ENCODE measurements at regions not wholly inside any gene's neighbourhood (a gene's known extent, or its start where the extent isn't known, plus 50 kb on each side); places are given as distances from the start of the nearest gene placed in this dataset.
A peak's percentile ranks its signal among the peaks of the same experiment; 100 is the strongest.

- intact Hi-C loops (cut with micrococcal nuclease), result loop anchor here (1.0 to 10.0 kb wide), 2 partner anchors 17 to 338 kb away; partner anchors contain the start of gene BCR (in 1 of the 2)
- Histone ChIP-seq H3K4me1 (ENCODE audit: control insufficient read depth in 2 of 2, insufficient read depth in 2 of 2, low read length in 2 of 2) (peaks cover 5 to 7% of the 10 kb centered on the region in 2 donors), H3K4me3 (ENCODE audit: low read length) (no peak overlapping the region), H3K27ac (ENCODE audit: low read depth, low read length) (no peak overlapping the region), H3K9me3 (ENCODE audit: control insufficient read depth in 2 of 3, low read length in 3 of 3) (no peaks in the 10 kb centered on the region), H3K27me3 (ENCODE audit: control insufficient read depth in 2 of 2, insufficient read depth in 2 of 2, low read length in 2 of 2) (peaks cover 0 to 6% of the 10 kb centered on the region in 2 donors), H3K36me3 (ENCODE audit: control insufficient read depth in 2 of 3, insufficient read depth in 3 of 3, low read length in 3 of 3) (no peaks in the 10 kb centered on the region)
- CTCF ChIA-PET, result no interaction called here
- Mint-ChIP-seq H3K27ac (peak overlapping the region in 1 of 9 donors; percentile 12), H3K4me1 (peaks cover 0 to 7% (median 4%) of the 10 kb centered on the region in 7 donors), H3K9me3 (no peaks in the 10 kb centered on the region), H3K4me3 (peak overlapping the region in 7 of 10 donors; percentile 32 to 78 (median 66)), H3K36me3 (no peaks in the 10 kb centered on the region), H3K27me3 (peaks cover 19 to 46% (median 24%) of the 10 kb centered on the region in 5 donors)
- no peak for DNase-seq
- no peak for ATAC-seq
- POLR2A ChIA-PET, result no interaction called here
Observed at GRCh38 chr22:23522623-23523251, 57.4 kb downstream of the IGLL1 start.

- peak overlapping the region; percentile 9 for H3K4me3 ChIP-seq (ENCODE audit: low read length)
- POLR2A ChIA-PET, result no interaction called here
Observed at GRCh38 chr22:23521441-23522113, 58.5 kb downstream of the IGLL1 start.

GRCh38 chr22:23520863-23521440, 59.1 kb downstream of the IGLL1 start:
- Histone ChIP-seq H3K27me3 (ENCODE audit: control insufficient read depth in 2 of 2, insufficient read depth in 2 of 2, low read length in 2 of 2) (peaks cover 0 to 6% of the 10 kb centered on the region in 2 donors), H3K4me1 (ENCODE audit: control insufficient read depth in 2 of 2, insufficient read depth in 2 of 2, low read length in 2 of 2) (peaks cover 5 to 7% of the 10 kb centered on the region in 2 donors), H3K27ac (ENCODE audit: low read depth, low read length) (no peak overlapping the region), H3K9me3 (ENCODE audit: control insufficient read depth in 2 of 3, low read length in 3 of 3) (no peaks in the 10 kb centered on the region), H3K36me3 (ENCODE audit: control insufficient read depth in 2 of 3, insufficient read depth in 3 of 3, low read length in 3 of 3) (no peaks in the 10 kb centered on the region), H3K4me3 (ENCODE audit: low read length) (no peak overlapping the region)
- peak overlapping the region; percentile 35 to 83 (median 74) for H3K4me3 Mint-ChIP-seq
- DNase-seq, result no peak
- peak overlapping the region in 2 of 9 donors; percentile 31 to 52 for H3K27ac Mint-ChIP-seq
- peaks cover 0 to 7% (median 4%) of the 10 kb centered on the region in 7 donors for H3K4me1 Mint-ChIP-seq
- intact Hi-C loops (cut with micrococcal nuclease), result loop anchor here in 1 of 2 donors (10.0 kb wide), 1 partner anchor 336 kb away; the partner anchor contains the start of gene BCR
- ChIA-PET POLR2A (no interaction called here), CTCF (no interaction called here)
- H3K36me3 Mint-ChIP-seq, result no peaks in the 10 kb centered on the region
- no peaks in the 10 kb centered on the region for H3K9me3 Mint-ChIP-seq
- peaks cover 22 to 47% (median 30%) of the 10 kb centered on the region in 5 donors for H3K27me3 Mint-ChIP-seq
- ATAC-seq, result no peak

More at GRCh38 chr22:23521441-23522113, 58.5 kb downstream of the IGLL1 start:
- Mint-ChIP-seq H3K27me3 (peaks cover 22 to 47% (median 30%) of the 10 kb centered on the region in 5 donors), H3K4me1 (peaks cover 0 to 7% (median 4%) of the 10 kb centered on the region in 7 donors), H3K36me3 (no peaks in the 10 kb centered on the region), H3K27ac (peak overlapping the region in 2 of 9 donors; percentile 31 to 52), H3K9me3 (no peaks in the 10 kb centered on the region), H3K4me3 (peak overlapping the region; percentile 35 to 83 (median 74))
- Histone ChIP-seq H3K36me3 (ENCODE audit: control insufficient read depth in 2 of 3, insufficient read depth in 3 of 3, low read length in 3 of 3) (no peaks in the 10 kb centered on the region), H3K9me3 (ENCODE audit: control insufficient read depth in 2 of 3, low read length in 3 of 3) (no peaks in the 10 kb centered on the region), H3K4me1 (ENCODE audit: control insufficient read depth in 2 of 2, insufficient read depth in 2 of 2, low read length in 2 of 2) (peaks cover 5 to 7% of the 10 kb centered on the region in 2 donors), H3K27ac (ENCODE audit: low read depth, low read length) (no peak overlapping the region), H3K27me3 (ENCODE audit: control insufficient read depth in 2 of 2, insufficient read depth in 2 of 2, low read length in 2 of 2) (peaks cover 0 to 6% of the 10 kb centered on the region in 2 donors)
- intact Hi-C loops (cut with micrococcal nuclease), result loop anchor here (1.0 to 10.0 kb wide), 2 partner anchors 18 to 337 kb away; partner anchors contain the start of gene BCR (in 1 of the 2)
- ATAC-seq (peak; percentile 92), DNase-seq (peak in 8 of 9 donors; percentile 25 to 66 (median 36))
- CTCF ChIA-PET, result no interaction called here

GRCh38 chr22:23519442-23520157, 60.5 kb downstream of the IGLL1 start:
- H3K9me3 ChIP-seq (ENCODE audit: control insufficient read depth in 2 of 3, low read length in 3 of 3), result no peaks in the 10 kb centered on the region
- intact Hi-C loops (cut with micrococcal nuclease), result loop anchor here in 1 of 2 donors (10.0 kb wide), 1 partner anchor 335 kb away; the partner anchor contains the start of gene BCR
- Mint-ChIP-seq H3K27me3 (peaks cover 22 to 39% (median 30%) of the 10 kb centered on the region in 5 donors), H3K4me1 (peaks cover 0 to 7% (median 4%) of the 10 kb centered on the region in 7 donors), H3K27ac (no peak overlapping the region), H3K36me3 (no peaks in the 10 kb centered on the region), H3K4me3 (peak overlapping the region in 2 of 10 donors; percentile 38 to 64), H3K9me3 (no peaks in the 10 kb centered on the region)
- ChIA-PET CTCF (no interaction called here), POLR2A (no interaction called here)
- H3K36me3 ChIP-seq (ENCODE audit: control insufficient read depth in 2 of 3, insufficient read depth in 3 of 3, low read length in 3 of 3), result no peaks in the 10 kb centered on the region
- H3K4me1 ChIP-seq (ENCODE audit: control insufficient read depth in 2 of 2, insufficient read depth in 2 of 2, low read length in 2 of 2), result peaks cover 5 to 7% of the 10 kb centered on the region in 2 donors
- ATAC-seq (no peak), DNase-seq (no peak)
- peaks cover 0 to 6% of the 10 kb centered on the region in 2 donors for H3K27me3 ChIP-seq (ENCODE audit: control insufficient read depth in 2 of 2, insufficient read depth in 2 of 2, low read length in 2 of 2)
- H3K27ac ChIP-seq (ENCODE audit: low read depth, low read length), result no peak overlapping the region
- H3K4me3 ChIP-seq (ENCODE audit: low read length), result no peak overlapping the region

GRCh38 chr22:23518376-23519187, 61.5 kb downstream of the IGLL1 start:
- no peak overlapping the region for H3K27ac ChIP-seq (ENCODE audit: low read depth, low read length)
- H3K36me3 ChIP-seq (ENCODE audit: control insufficient read depth in 2 of 3, insufficient read depth in 3 of 3, low read length in 3 of 3), result no peaks in the 10 kb centered on the region
- ChIA-PET CTCF (no interaction called here), POLR2A (no interaction called here)
- peaks cover 5 to 7% of the 10 kb centered on the region in 2 donors for H3K4me1 ChIP-seq (ENCODE audit: control insufficient read depth in 2 of 2, insufficient read depth in 2 of 2, low read length in 2 of 2)
- no peak for ATAC-seq
- intact Hi-C loops (cut with micrococcal nuclease), result no loop called here
- peaks cover 0 to 7% (median 4%) of the 10 kb centered on the region in 7 donors for H3K4me1 Mint-ChIP-seq
- no peak overlapping the region for H3K27ac Mint-ChIP-seq
- H3K4me3 Mint-ChIP-seq, result peak overlapping the region in 2 of 10 donors; percentile 26 to 64
- H3K27me3 ChIP-seq (ENCODE audit: control insufficient read depth in 2 of 2, insufficient read depth in 2 of 2, low read length in 2 of 2), result peaks cover 0 to 6% of the 10 kb centered on the region in 2 donors
- H3K27me3 Mint-ChIP-seq, result peaks cover 22 to 31% (median 30%) of the 10 kb centered on the region in 5 donors
- H3K9me3 Mint-ChIP-seq, result no peaks in the 10 kb centered on the region
- no peak overlapping the region for H3K4me3 ChIP-seq (ENCODE audit: low read length)
- no peaks in the 10 kb centered on the region for H3K9me3 ChIP-seq (ENCODE audit: control insufficient read depth in 2 of 3, low read length in 3 of 3)
- no peaks in the 10 kb centered on the region for H3K36me3 Mint-ChIP-seq
- DNase-seq, result no peak
